ENCODE measurements at regions not wholly inside any gene's neighbourhood (a gene's known extent, or its start where the extent isn't known, plus 50 kb on each side); places are given as distances from the start of the nearest gene placed in this dataset.

- 75 to 80% methylated on average over 2 of the region's 2 CpGs for WGBS, 2 donors
- H3K9me3 ChIP-seq: no peaks in the 10 kb centered on the region
- intact Hi-C loops (cut with DNase I): no loop called here
Measured at GRCh38 chr1:213666113-213666512, 321.7 kb upstream of the PROX1 start.

DNA sequence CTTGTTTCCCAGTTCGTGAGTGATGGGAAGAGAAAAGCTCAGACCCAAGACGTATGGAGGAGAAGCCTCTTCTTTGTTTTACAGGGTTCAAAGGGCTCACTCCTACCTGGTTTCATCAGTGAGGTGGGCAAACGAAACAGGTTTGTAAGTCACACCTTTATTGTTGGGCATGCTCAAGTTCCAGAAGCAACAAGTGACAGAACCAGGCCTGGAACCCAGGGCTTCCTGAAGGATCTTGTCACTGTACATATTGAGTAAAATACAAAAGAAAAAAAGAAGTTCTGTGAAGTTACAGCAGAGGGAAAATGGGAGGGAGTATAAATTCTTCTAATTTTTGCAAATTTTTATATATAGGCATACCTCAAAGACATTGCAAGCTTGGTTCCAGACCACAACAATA, 320.9 kb upstream of the PROX1 start:
- H3K36me3 ChIP-seq: no peaks in the 10 kb centered on the region
- DNase-seq: no peak
- no peak for ATAC-seq
- no peak overlapping the region for H3K4me3 ChIP-seq
- 73 to 90% methylated on average over 3 of the region's 3 CpGs for WGBS, 2 donors
- peaks cover 0 to 7% (median 0%) of the 10 kb centered on the region in 7 donors for H3K27me3 ChIP-seq
- intact Hi-C loops (cut with DNase I): no loop called here
- no peaks in the 10 kb centered on the region for H3K4me1 ChIP-seq
- TF ChIP-seq CTCF (IDR thresholded peaks at IDR 0.05): no peak
- no peak overlapping the region for H3K27ac ChIP-seq
- H3K9me3 ChIP-seq: no peaks in the 10 kb centered on the region

More at GRCh38 chr1:213666113-213666512, 321.7 kb upstream of the PROX1 start:
- peaks cover 0 to 7% (median 0%) of the 10 kb centered on the region in 7 donors for H3K27me3 ChIP-seq
- H3K27ac ChIP-seq: no peak overlapping the region
- TF ChIP-seq CTCF (IDR thresholded peaks at IDR 0.05): no peak
- DNase-seq (no peak), ATAC-seq (no peak)
- no peaks in the 10 kb centered on the region for H3K36me3 ChIP-seq
- no peak overlapping the region for H3K4me3 ChIP-seq
- H3K4me1 ChIP-seq: no peaks in the 10 kb centered on the region

DNA sequence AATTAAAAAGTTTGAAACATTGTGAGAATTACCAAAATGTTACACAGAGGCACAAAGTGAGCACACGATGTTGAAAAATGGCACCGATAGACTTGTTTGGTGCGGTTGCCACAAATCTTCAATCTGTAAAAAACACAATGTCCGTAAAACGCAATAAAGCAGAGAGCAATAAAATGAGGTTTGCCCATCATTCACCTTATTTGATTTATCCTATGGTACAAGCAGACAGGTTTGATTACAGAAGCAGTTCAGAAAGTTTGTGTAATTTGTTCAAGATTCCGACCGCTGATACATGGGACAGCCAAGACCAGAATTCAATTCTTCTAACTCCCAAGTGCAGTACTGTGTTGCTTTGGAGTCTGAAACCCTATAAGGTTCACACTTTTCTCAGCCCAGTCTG, 318.3 kb upstream of the PROX1 start:
- DNase-seq (no peak), ATAC-seq (no peak)
- Histone ChIP-seq H3K9me3 (no peaks in the 10 kb centered on the region), H3K27ac (no peak overlapping the region), H3K4me3 (no peak overlapping the region), H3K4me1 (no peaks in the 10 kb centered on the region), H3K27me3 (peaks cover 0 to under 1% (median 0%) of the 10 kb centered on the region in 7 donors), H3K36me3 (no peaks in the 10 kb centered on the region)
- 91 to 98% methylated on average over 7 of the region's 7 CpGs for WGBS, 2 donors
- intact Hi-C loops (cut with DNase I): no loop called here
- no peak for TF ChIP-seq CTCF (IDR thresholded peaks at IDR 0.05)

- no peak overlapping the region for H3K4me3 ChIP-seq
- WGBS, 2 donors: 34 to 56% methylated on average over 2 of the region's 2 CpGs
- DNase-seq (no peak), ATAC-seq (no peak)
- H3K27me3 ChIP-seq: no peaks in the 10 kb centered on the region
- H3K36me3 ChIP-seq: no peaks in the 10 kb centered on the region
- no peak overlapping the region for H3K27ac ChIP-seq
- intact Hi-C loops (cut with DNase I): no loop called here
- no peaks in the 10 kb centered on the region for H3K9me3 ChIP-seq
- TF ChIP-seq CTCF (IDR thresholded peaks at IDR 0.05): no peak
- no peaks in the 10 kb centered on the region for H3K4me1 ChIP-seq
Measured at GRCh38 chr1:213669964-213670691, 317.6 kb upstream of the PROX1 start.
